ENCODE measurements at regions not wholly inside any gene's neighbourhood (a gene's known extent, or its start where the extent isn't known, plus 50 kb on each side); places are given as distances from the start of the nearest gene placed in this dataset.

GRCh38 chr6:141303907-141304306, 828.8 kb upstream of the GJE1 start:
- H3K4me1 ChIP-seq (ENCODE audit: control insufficient read depth, insufficient read depth, low read length) = no peaks in the 10 kb centered on the region
- no CpG with 5 or more reads among the region's 6 CpGs for WGBS (ENCODE audit: insufficient coverage, insufficient read length)
- no peak for DNase-seq (ENCODE audit: low read depth, low spot score)

GRCh38 chr6:141301779-141302178, 830.9 kb upstream of the GJE1 start:
- no peak overlapping the region for H3K27ac ChIP-seq (ENCODE audit: low read length)
- H3K27me3 ChIP-seq (ENCODE audit: control insufficient read depth, insufficient read depth, low read length) = no peaks in the 10 kb centered on the region
- H3K36me3 ChIP-seq (ENCODE audit: control insufficient read depth, insufficient read depth, low read length) = no peaks in the 10 kb centered on the region
- WGBS (ENCODE audit: insufficient coverage, insufficient read length) = no CpG with 5 or more reads among the region's 1 CpG
- no peak overlapping the region for H3K4me3 ChIP-seq (ENCODE audit: low read length)
- H3K4me1 ChIP-seq (ENCODE audit: control insufficient read depth, insufficient read depth, low read length) = no peaks in the 10 kb centered on the region
- no peaks in the 10 kb centered on the region for H3K9me3 ChIP-seq (ENCODE audit: control insufficient read depth, insufficient read depth, low read length)
- no peak for DNase-seq (ENCODE audit: low read depth, low spot score)

More at GRCh38 chr6:141303907-141304306, 828.8 kb upstream of the GJE1 start:
- H3K4me3 ChIP-seq (ENCODE audit: low read length) = no peak overlapping the region
- H3K27me3 ChIP-seq (ENCODE audit: control insufficient read depth, insufficient read depth, low read length) = no peaks in the 10 kb centered on the region
- no peak overlapping the region for H3K27ac ChIP-seq (ENCODE audit: low read length)
- no peaks in the 10 kb centered on the region for H3K36me3 ChIP-seq (ENCODE audit: control insufficient read depth, insufficient read depth, low read length)
- no peaks in the 10 kb centered on the region for H3K9me3 ChIP-seq (ENCODE audit: control insufficient read depth, insufficient read depth, low read length)

- no peak overlapping the region for H3K27ac ChIP-seq (ENCODE audit: low read length)
- no peaks in the 10 kb centered on the region for H3K36me3 ChIP-seq (ENCODE audit: control insufficient read depth, insufficient read depth, low read length)
- no peaks in the 10 kb centered on the region for H3K9me3 ChIP-seq (ENCODE audit: control insufficient read depth, insufficient read depth, low read length)
- H3K27me3 ChIP-seq (ENCODE audit: control insufficient read depth, insufficient read depth, low read length) = no peaks in the 10 kb centered on the region
- no peak for DNase-seq (ENCODE audit: low read depth, low spot score)
- no peak overlapping the region for H3K4me3 ChIP-seq (ENCODE audit: low read length)
- WGBS (ENCODE audit: insufficient coverage, insufficient read length) = no CpG with 5 or more reads among the region's 3 CpGs
- H3K4me1 ChIP-seq (ENCODE audit: control insufficient read depth, insufficient read depth, low read length) = no peaks in the 10 kb centered on the region
Measured at GRCh38 chr6:141290941-141291721, 841.6 kb upstream of the GJE1 start.

DNA sequence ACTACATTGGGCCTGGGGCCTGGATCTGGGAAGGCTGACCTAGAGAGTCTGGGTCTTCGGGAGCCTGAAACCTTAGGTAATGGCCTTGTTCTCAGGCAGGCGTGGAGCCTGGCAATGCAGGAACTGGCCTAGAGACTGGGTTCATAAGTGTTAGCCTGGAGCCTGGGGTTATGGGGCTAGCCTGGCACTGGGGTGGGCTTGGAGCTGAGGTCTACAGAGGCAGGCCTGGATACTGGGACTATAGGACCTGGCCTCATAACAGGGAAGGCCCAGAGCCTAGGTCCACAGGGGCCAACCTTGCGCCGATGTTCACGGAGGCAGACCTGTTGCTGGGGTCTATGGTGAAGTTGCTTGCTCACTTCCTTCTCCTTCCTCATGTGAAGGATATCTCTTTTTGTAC, 843.8 kb upstream of the GJE1 start:
- H3K9me3 ChIP-seq (ENCODE audit: control insufficient read depth, insufficient read depth, low read length) = no peaks in the 10 kb centered on the region
- no CpG with 5 or more reads among the region's 5 CpGs for WGBS (ENCODE audit: insufficient coverage, insufficient read length)

DNA sequence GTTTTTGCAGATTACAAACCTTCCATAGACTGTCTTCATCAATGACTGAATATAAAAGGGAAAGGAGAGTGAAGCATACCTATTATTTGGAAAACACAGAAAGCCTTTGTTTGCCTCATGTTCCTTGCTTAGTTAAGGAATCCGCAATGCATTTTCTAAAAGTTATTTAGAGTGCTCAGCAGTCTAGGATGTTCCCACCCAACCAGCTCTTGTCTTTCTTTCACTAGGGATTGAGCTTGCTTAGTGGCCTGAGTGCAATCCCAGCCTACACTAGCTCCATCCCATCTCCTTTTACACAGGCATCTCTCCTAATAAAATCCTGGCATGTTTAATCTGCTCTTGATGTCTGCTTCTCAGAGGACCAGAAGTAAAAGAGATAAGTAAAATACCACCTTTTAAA, 850.5 kb upstream of the GJE1 start:
- DNase-seq (ENCODE audit: low read depth, low spot score) = no peak
- H3K4me1 ChIP-seq (ENCODE audit: control insufficient read depth, insufficient read depth, low read length) = no peaks in the 10 kb centered on the region
- H3K9me3 ChIP-seq (ENCODE audit: control insufficient read depth, insufficient read depth, low read length) = no peaks in the 10 kb centered on the region
- no CpG with 5 or more reads among the region's 1 CpG for WGBS (ENCODE audit: insufficient coverage, insufficient read length)
- H3K27ac ChIP-seq (ENCODE audit: low read length) = no peak overlapping the region
- H3K27me3 ChIP-seq (ENCODE audit: control insufficient read depth, insufficient read depth, low read length) = no peaks in the 10 kb centered on the region
- no peaks in the 10 kb centered on the region for H3K36me3 ChIP-seq (ENCODE audit: control insufficient read depth, insufficient read depth, low read length)
- H3K4me3 ChIP-seq (ENCODE audit: low read length) = no peak overlapping the region

More for the DNA sequence above, 843.8 kb upstream of the GJE1 start:
- Histone ChIP-seq H3K4me3 (ENCODE audit: low read length) (no peak overlapping the region), H3K27ac (ENCODE audit: low read length) (no peak overlapping the region), H3K4me1 (ENCODE audit: control insufficient read depth, insufficient read depth, low read length) (no peaks in the 10 kb centered on the region), H3K27me3 (ENCODE audit: control insufficient read depth, insufficient read depth, low read length) (no peaks in the 10 kb centered on the region), H3K36me3 (ENCODE audit: control insufficient read depth, insufficient read depth, low read length) (no peaks in the 10 kb centered on the region)
- no peak for DNase-seq (ENCODE audit: low read depth, low spot score)

DNA sequence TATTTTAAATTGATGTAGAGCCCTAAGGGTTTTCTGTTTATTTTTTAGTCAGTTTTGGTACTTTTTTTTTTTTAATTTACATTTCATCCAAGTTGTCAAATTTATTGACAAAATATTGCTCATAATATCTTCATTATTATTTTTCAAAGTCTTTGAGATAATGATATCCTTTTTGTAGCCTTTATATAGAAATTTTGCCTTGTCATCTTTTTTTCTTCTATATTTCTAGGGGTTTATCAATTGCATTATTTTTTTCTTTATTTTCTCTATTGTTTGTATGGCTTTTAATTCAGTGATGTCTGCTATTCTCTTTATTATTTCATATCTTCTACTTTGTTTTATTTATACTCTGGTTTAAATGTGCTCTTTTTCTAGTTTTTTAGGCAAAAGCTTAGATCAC, 863.0 kb upstream of the GJE1 start:
- Histone ChIP-seq H3K9me3 (ENCODE audit: control insufficient read depth, insufficient read depth, low read length) (no peaks in the 10 kb centered on the region), H3K4me1 (ENCODE audit: control insufficient read depth, insufficient read depth, low read length) (no peaks in the 10 kb centered on the region)
- no peak for DNase-seq (ENCODE audit: low read depth, low spot score)

DNA sequence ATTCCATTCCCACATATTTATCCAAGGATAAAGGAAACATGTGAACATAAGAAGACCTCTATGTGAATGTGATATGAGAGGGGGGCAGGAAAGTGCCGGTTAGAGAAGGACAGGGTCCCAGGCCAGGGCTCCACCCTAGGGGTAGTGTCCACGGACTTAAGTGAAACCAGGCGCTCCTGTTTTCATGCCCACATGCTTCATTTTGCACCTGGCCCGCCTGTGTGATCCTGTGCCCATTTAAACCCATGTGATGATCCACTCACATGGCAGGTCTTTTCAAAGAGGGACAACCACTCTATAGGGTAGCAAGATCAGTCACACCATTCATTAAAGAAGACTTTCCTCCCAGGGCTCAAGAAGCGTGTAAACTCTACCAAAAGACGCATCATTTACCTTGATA, 865.3 kb upstream of the GJE1 start:
- H3K9me3 ChIP-seq (ENCODE audit: control insufficient read depth, insufficient read depth, low read length) = no peaks in the 10 kb centered on the region
- no peaks in the 10 kb centered on the region for H3K4me1 ChIP-seq (ENCODE audit: control insufficient read depth, insufficient read depth, low read length)
- no peak overlapping the region for H3K4me3 ChIP-seq (ENCODE audit: low read length)
- H3K27ac ChIP-seq (ENCODE audit: low read length) = no peak overlapping the region
- DNase-seq (ENCODE audit: low read depth, low spot score) = no peak
- no CpG with 5 or more reads among the region's 6 CpGs for WGBS (ENCODE audit: insufficient coverage, insufficient read length)
- H3K27me3 ChIP-seq (ENCODE audit: control insufficient read depth, insufficient read depth, low read length) = no peaks in the 10 kb centered on the region
- no peaks in the 10 kb centered on the region for H3K36me3 ChIP-seq (ENCODE audit: control insufficient read depth, insufficient read depth, low read length)

More for the DNA sequence above, 863.0 kb upstream of the GJE1 start:
- no peaks in the 10 kb centered on the region for H3K27me3 ChIP-seq (ENCODE audit: control insufficient read depth, insufficient read depth, low read length)
- no peaks in the 10 kb centered on the region for H3K36me3 ChIP-seq (ENCODE audit: control insufficient read depth, insufficient read depth, low read length)
- H3K4me3 ChIP-seq (ENCODE audit: low read length) = no peak overlapping the region
- H3K27ac ChIP-seq (ENCODE audit: low read length) = no peak overlapping the region

GRCh38 chr6:141265756-141266623, 866.7 kb upstream of the GJE1 start:
- H3K36me3 ChIP-seq (ENCODE audit: control insufficient read depth, insufficient read depth, low read length) = no peaks in the 10 kb centered on the region
- H3K27ac ChIP-seq (ENCODE audit: low read length) = no peak overlapping the region
- H3K27me3 ChIP-seq (ENCODE audit: control insufficient read depth, insufficient read depth, low read length) = no peaks in the 10 kb centered on the region
- H3K9me3 ChIP-seq (ENCODE audit: control insufficient read depth, insufficient read depth, low read length) = no peaks in the 10 kb centered on the region
- DNase-seq (ENCODE audit: low read depth, low spot score) = no peak
- no peak overlapping the region for H3K4me3 ChIP-seq (ENCODE audit: low read length)
- H3K4me1 ChIP-seq (ENCODE audit: control insufficient read depth, insufficient read depth, low read length) = no peaks in the 10 kb centered on the region
- no CpG with 5 or more reads among the region's 4 CpGs for WGBS (ENCODE audit: insufficient coverage, insufficient read length)

DNA sequence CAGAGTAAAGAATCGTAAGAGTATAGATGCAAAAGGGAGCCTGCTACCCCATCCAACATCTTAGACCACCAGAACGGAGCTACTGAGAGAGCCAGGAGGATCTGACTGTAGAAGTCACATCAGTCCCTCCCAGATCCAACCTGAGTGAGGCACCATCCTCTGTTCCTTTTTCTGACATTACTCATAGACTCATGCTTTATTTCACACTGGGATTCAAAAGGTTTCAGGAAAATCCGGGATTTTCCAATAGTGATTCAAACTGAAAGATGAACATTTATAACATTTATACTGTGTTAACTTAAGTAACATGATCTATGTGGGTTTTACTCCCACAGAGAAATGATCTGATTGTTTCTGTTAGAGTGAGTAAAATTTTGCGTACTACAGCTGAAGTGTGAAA, 868.6 kb upstream of the GJE1 start:
- Histone ChIP-seq H3K9me3 (ENCODE audit: control insufficient read depth, insufficient read depth, low read length) (no peaks in the 10 kb centered on the region), H3K36me3 (ENCODE audit: control insufficient read depth, insufficient read depth, low read length) (no peaks in the 10 kb centered on the region), H3K27me3 (ENCODE audit: control insufficient read depth, insufficient read depth, low read length) (no peaks in the 10 kb centered on the region), H3K4me3 (ENCODE audit: low read length) (no peak overlapping the region), H3K27ac (ENCODE audit: low read length) (no peak overlapping the region), H3K4me1 (ENCODE audit: control insufficient read depth, insufficient read depth, low read length) (no peaks in the 10 kb centered on the region)
- no peak for DNase-seq (ENCODE audit: low read depth, low spot score)
- WGBS (ENCODE audit: insufficient coverage, insufficient read length) = no CpG with 5 or more reads among the region's 4 CpGs

DNA sequence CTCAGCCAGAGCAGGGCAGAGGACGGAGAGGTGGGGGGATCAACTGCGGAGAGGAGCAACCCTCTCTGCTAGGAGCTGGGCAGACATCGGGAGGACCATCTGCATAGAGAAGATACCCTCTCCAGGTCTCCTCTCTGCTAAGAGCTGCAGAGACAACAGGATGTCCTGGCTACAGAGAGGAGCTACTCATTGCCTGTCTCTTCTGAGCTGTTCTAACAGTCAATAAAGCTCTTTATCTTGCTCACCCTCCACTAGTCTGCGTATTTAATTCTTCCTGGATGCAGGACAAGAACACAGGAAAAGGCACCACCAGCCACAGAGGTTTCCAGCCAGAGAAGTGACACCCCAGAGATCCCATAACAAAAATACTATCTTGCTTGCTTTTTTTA, 871.1 kb upstream of the GJE1 start:
- no peaks in the 10 kb centered on the region for H3K27me3 ChIP-seq (ENCODE audit: control insufficient read depth, insufficient read depth, low read length)
- WGBS (ENCODE audit: insufficient coverage, insufficient read length) = no CpG with 5 or more reads among the region's 4 CpGs
- H3K9me3 ChIP-seq (ENCODE audit: control insufficient read depth, insufficient read depth, low read length) = no peaks in the 10 kb centered on the region
- DNase-seq (ENCODE audit: low read depth, low spot score) = no peak
- no peak overlapping the region for H3K4me3 ChIP-seq (ENCODE audit: low read length)
- H3K4me1 ChIP-seq (ENCODE audit: control insufficient read depth, insufficient read depth, low read length) = no peaks in the 10 kb centered on the region
- no peak overlapping the region for H3K27ac ChIP-seq (ENCODE audit: low read length)
- H3K36me3 ChIP-seq (ENCODE audit: control insufficient read depth, insufficient read depth, low read length) = no peaks in the 10 kb centered on the region

Data from iPS DF 6.9 (cell line).